Tibial nerve (tissue), 4 donors: ENCODE measurements at regions not wholly inside any gene's neighbourhood (a gene's known extent, or its start where the extent isn't known, plus 50 kb on each side); places are given as distances from the start of the nearest gene placed in this dataset.

Experiments used
- DNase-seq, 2 donors: peaks; one replicate each; pipeline ENCODE4 v3.0.0-alpha.2; 2019; ENCODE audit warnings: low spot score in 2 of 2
- H3K27ac ChIP-seq, 4 donors: fragments of 200-600 bp; sonication (generic) in 3 of 4; one replicate each; pipeline ENCODE4 v1.5.1; 2017 to 2019; ENCODE audit warnings: mild to moderate bottlenecking in 1 of 4
- H3K27me3 ChIP-seq, 2 donors: fragments of 200-600 bp; sonication (generic) in 1 of 2; one replicate each; pipeline versions ENCODE4 v1.5.1 to v1.6.0; 2017 to 2019
- H3K36me3 ChIP-seq, 3 donors: fragments of 200-600 bp; sonication (generic); one replicate each; pipeline ENCODE4 v1.5.1; 2018 to 2019
- H3K4me1 ChIP-seq, 4 donors: fragments of 200-600 bp; sonication (generic) in 3 of 4; one replicate each; pipeline ENCODE4 v1.5.1; 2017 to 2019
- H3K4me3 ChIP-seq, 4 donors: fragments of 200-600 bp; sonication (generic) in 3 of 4; one replicate each; pipeline ENCODE4 v1.5.1; 2017 to 2019; ENCODE audit warnings: mild to moderate bottlenecking in 1 of 4, moderate library complexity in 1 of 4
- H3K9me3 ChIP-seq, 4 donors: fragments of 200-600 bp; sonication (generic) in 3 of 4; one replicate each; pipeline ENCODE4 v1.5.1; 2017 to 2019
- EP300 ChIP-seq, 2 donors: sonication (generic); formaldehyde crosslinking; IDR thresholded peaks; one replicate each; pipeline ENCODE4 v1.6.1; 2017; ENCODE audit warnings: antibody characterized with exemption in 2 of 2, mild to moderate bottlenecking in 1 of 2
- POLR2A ChIP-seq, 2 donors: fragments of 450-650 bp; IDR thresholded peaks; one replicate each; pipeline ENCODE4 v1.6.1; 2017; ENCODE audit warnings: antibody characterized with exemption in 2 of 2, mild to moderate bottlenecking in 2 of 2, moderate library complexity in 2 of 2
- WGBS, 2 donors: methylation state at CpG; one replicate each; pipeline ENCODE4 v1.1.5; 2018; 5-methylcytosine and 5-hydroxymethylcytosine counted together
- TF ChIP-seq, protein P1 (sequence below), 5 experiments: fragments of 200-600 bp in 3 of 5; fragments of 450-650 bp in 2 of 5; sonication (generic) in 3 of 5; IDR thresholded peaks; one replicate each; pipeline ENCODE4 v1.5.1; 2016 to 2019; ENCODE audit warnings: antibody characterized with exemption in 5 of 5, mild to moderate bottlenecking in 3 of 5, moderate library complexity in 2 of 5

DNA sequence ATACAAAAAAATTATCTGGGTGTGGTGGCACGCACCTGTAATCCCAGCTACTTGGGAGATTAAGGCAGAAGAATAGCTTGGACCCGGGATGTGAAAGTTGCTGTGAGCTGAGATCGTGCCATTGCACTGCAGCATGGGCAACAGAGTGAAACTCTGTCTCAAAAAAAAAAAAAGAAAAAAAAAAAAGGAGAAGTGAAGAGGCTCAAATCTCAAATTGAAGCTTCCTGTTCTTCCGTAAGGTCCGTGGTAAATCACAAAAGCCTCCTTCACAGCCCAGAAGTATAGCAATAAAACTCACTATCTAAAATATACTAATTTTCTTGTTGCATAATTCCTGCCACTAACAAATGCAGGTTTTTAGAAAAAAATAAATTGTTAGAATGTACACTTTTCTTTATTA is 498.2 kb upstream of the BRINP3 start:
- Histone ChIP-seq H3K4me1 (no peaks in the 10 kb centered on the region), H3K27ac (no peak overlapping the region), H3K36me3 (no peaks in the 10 kb centered on the region), H3K27me3 (no peaks in the 10 kb centered on the region), H3K9me3 (peaks cover 0 to 6% (median 0%) of the 10 kb centered on the region in 4 donors), H3K4me3 (no peak overlapping the region)
- WGBS, 2 donors = 74 to 87% methylated on average over 5 of the region's 5 CpGs
- no peak for DNase-seq
- TF ChIP-seq, protein P1, sequence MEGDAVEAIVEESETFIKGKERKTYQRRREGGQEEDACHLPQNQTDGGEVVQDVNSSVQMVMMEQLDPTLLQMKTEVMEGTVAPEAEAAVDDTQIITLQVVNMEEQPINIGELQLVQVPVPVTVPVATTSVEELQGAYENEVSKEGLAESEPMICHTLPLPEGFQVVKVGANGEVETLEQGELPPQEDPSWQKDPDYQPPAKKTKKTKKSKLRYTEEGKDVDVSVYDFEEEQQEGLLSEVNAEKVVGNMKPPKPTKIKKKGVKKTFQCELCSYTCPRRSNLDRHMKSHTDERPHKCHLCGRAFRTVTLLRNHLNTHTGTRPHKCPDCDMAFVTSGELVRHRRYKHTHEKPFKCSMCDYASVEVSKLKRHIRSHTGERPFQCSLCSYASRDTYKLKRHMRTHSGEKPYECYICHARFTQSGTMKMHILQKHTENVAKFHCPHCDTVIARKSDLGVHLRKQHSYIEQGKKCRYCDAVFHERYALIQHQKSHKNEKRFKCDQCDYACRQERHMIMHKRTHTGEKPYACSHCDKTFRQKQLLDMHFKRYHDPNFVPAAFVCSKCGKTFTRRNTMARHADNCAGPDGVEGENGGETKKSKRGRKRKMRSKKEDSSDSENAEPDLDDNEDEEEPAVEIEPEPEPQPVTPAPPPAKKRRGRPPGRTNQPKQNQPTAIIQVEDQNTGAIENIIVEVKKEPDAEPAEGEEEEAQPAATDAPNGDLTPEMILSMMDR (IDR thresholded peaks at IDR 0.05) = no peak
- no peak for TF ChIP-seq EP300 (IDR thresholded peaks at IDR 0.05)
- TF ChIP-seq POLR2A (IDR thresholded peaks at IDR 0.05) = no peak

DNA sequence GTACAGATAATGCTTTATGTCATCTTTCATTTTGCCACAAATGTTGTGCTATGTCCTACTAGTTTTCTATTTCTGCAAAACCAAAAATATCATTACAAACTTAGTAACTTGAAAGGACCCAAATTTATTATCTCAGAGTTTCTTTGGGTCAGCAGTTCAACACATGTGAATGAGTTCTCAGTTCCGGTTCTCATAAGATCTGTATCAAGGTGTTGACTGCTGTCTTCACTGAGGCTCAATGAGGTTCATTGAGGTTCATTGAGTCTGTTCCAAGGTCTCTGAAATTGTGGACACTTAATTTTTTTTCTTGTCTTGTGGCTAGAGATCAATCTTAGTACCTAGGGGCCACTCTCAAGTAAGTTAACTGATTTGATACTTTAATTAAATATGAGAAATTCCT is 525.1 kb upstream of the BRINP3 start:
- H3K27me3 ChIP-seq = no peaks in the 10 kb centered on the region
- H3K36me3 ChIP-seq = no peaks in the 10 kb centered on the region
- no peak for TF ChIP-seq EP300 (IDR thresholded peaks at IDR 0.05)
- TF ChIP-seq, protein P1 (IDR thresholded peaks at IDR 0.05) = no peak
- no peak for TF ChIP-seq POLR2A (IDR thresholded peaks at IDR 0.05)

DNA sequence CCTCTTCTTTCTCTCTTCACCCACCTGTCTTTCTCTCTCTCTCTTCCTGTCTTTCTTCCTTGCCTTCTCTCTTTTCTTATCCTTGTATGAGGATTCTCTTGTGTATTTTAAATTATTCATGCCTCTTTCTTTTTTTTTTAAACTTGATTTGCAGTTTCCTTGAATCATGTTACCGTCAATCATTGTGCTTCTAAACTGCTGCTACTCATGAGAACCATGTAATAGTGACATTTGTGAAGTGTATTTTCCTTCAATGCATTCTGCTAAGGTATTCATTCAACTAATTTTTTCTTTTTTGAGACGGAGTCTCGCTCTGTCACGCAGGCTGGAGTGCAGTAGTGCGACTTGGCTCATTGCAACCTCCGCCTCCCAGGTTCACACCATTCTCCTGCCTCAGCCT is 539.1 kb upstream of the BRINP3 start:
- no peak for DNase-seq
- Histone ChIP-seq H3K4me3 (no peak overlapping the region), H3K9me3 (no peaks in the 10 kb centered on the region), H3K27ac (no peak overlapping the region), H3K36me3 (no peaks in the 10 kb centered on the region), H3K4me1 (no peaks in the 10 kb centered on the region), H3K27me3 (no peaks in the 10 kb centered on the region)
- TF ChIP-seq, protein P1 (IDR thresholded peaks at IDR 0.05) = no peak
- TF ChIP-seq POLR2A (IDR thresholded peaks at IDR 0.05) (no peak), EP300 (IDR thresholded peaks at IDR 0.05) (no peak)
- WGBS, 2 donors = 91 to 95% methylated on average over 6 of the region's 6 CpGs

More for the DNA sequence above, 525.1 kb upstream of the BRINP3 start:
- Histone ChIP-seq H3K9me3 (no peaks in the 10 kb centered on the region), H3K27ac (no peak overlapping the region), H3K4me3 (no peak overlapping the region), H3K4me1 (no peaks in the 10 kb centered on the region)
- 89 to 97% methylated on average over 1 of the region's 1 CpG for WGBS, 2 donors
- no peak for DNase-seq

DNA sequence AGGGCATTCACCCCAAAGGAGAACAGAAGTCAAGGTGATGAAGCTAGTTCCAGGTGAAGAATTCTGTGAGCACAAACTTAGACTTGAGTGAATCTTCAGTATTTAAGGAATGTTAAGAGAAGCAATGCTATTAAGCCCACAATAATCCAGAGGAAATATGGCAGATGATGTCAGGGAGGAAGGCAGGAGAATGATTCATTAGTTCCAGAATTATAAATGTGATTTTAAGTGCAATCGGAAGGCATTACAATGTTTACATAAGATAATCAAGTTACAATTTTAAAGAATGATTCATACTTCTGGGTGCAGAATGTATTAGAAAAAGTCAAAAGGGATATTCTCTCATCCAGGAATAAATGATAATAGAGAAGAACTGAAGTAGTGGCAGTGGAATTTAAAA is 545.2 kb upstream of the BRINP3 start:
- TF ChIP-seq, protein P1 (IDR thresholded peaks at IDR 0.05) = no peak
- no peak for TF ChIP-seq EP300 (IDR thresholded peaks at IDR 0.05)
- TF ChIP-seq POLR2A (IDR thresholded peaks at IDR 0.05) = no peak
- DNase-seq = no peak
- no peak overlapping the region for H3K27ac ChIP-seq
- H3K4me3 ChIP-seq = no peak overlapping the region
- no peaks in the 10 kb centered on the region for H3K36me3 ChIP-seq
- peaks cover 0 to 7% (median 0%) of the 10 kb centered on the region in 4 donors for H3K9me3 ChIP-seq
- WGBS, 2 donors = 42 to 47% methylated on average over 1 of the region's 1 CpG
- no peaks in the 10 kb centered on the region for H3K4me1 ChIP-seq
- no peaks in the 10 kb centered on the region for H3K27me3 ChIP-seq

DNA sequence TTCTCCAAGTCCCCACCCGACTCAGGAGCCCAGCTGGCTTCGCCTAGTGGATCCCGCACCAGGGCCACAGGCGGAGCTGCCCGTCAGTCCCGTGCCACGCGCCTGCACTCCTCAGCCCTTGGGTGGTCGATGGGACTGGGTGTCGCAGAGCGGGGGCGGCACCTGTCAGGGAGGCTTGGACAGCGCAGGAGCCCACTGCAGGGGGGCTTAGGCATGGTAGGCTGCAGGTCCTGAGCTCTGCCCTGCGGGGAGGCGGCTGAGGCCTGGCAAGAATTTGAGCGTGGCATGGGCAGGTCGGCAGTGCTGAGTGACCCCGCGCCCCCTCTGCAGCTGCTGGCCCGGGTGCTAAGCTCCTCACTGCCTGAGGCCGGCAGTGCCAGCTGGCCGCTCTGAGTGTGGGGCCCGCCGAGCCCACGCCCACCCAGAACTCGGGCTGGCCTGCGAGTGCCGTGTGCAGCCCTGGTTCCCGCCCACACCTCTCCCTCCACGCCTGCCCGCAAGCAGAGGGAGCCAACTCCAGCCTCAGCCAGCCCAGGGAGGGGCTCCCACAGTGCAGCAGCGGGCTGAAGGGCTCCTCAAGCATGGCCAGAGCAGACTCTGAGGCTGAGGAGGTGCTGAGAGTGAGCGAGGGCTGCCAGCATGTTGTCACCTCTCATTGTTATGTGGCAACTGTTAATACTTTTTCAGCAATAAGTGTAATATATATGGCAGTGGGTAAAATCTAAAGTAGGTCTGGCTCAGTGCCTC is 548.4 kb upstream of the BRINP3 start:
- Histone ChIP-seq H3K27ac (no peak overlapping the region), H3K36me3 (no peaks in the 10 kb centered on the region), H3K4me1 (no peaks in the 10 kb centered on the region), H3K9me3 (peaks cover 0 to 7% (median 0%) of the 10 kb centered on the region in 4 donors), H3K4me3 (no peak overlapping the region), H3K27me3 (no peaks in the 10 kb centered on the region)
- no peak for DNase-seq
- 92 to 96% methylated on average over 22 to 23 of the region's 33 CpGs for WGBS, 2 donors
- TF ChIP-seq EP300 (IDR thresholded peaks at IDR 0.05) = no peak
